PFSK-1 (cell line): ENCODE measurements at regions not wholly inside any gene's neighbourhood (a gene's known extent, or its start where the extent isn't known, plus 50 kb on each side); places are given as distances from the start of the nearest gene placed in this dataset.

Experiments used
- FOXP2 ChIP-seq: optimal IDR thresholded peaks from 2 replicates; pipeline ENCODE3; 2011; ENCODE audit warnings: borderline replicate concordance, control low read depth, inconsistent platforms; ENCODE audit not compliant: insufficient read depth; ENCODE audit errors: extremely low read length, extremely low read depth
- POLR2AphosphoS5 ChIP-seq: IDR thresholded peaks from 2 replicates; pipeline ENCODE4 v1.6.1; 2012; ENCODE audit warnings: low read depth, mild to moderate bottlenecking, control low read depth, low read length, moderate library complexity
- REST ChIP-seq, 2 experiments: IDR thresholded peaks; 2 replicates each; pipeline versions ENCODE4 v1.6.1 to v1.8.0; 2011 to 2012; ENCODE audit warnings: low read depth in 2 of 2, low read length in 2 of 2, control low read depth in 1 of 2, inconsistent platforms in 1 of 2, mild to moderate bottlenecking in 1 of 2, moderate library complexity in 1 of 2; ENCODE audit not compliant: insufficient read depth in 1 of 2
- SIN3A ChIP-seq: IDR thresholded peaks from 2 replicates; pipeline ENCODE4 v1.6.1; 2012; ENCODE audit warnings: mild to moderate bottlenecking, low read length, moderate library complexity, borderline replicate concordance; ENCODE audit not compliant: insufficient read depth
- TAF1 ChIP-seq: IDR thresholded peaks from 2 replicates; pipeline ENCODE4 v1.6.1; 2012; ENCODE audit warnings: low read length, control low read depth, borderline replicate concordance; ENCODE audit not compliant: insufficient read depth

- no peak for TF ChIP-seq REST (IDR thresholded peaks at IDR 0.05; ENCODE audit: insufficient read depth in 1 of 2, low read depth in 2 of 2, low read length in 2 of 2)
- no peak for TF ChIP-seq POLR2AphosphoS5
- TF ChIP-seq FOXP2, result no peak
- no peak for TF ChIP-seq SIN3A
Observed at GRCh38 chr3:72069543-72069942, 284.6 kb upstream of the PROK2 start.

DNA sequence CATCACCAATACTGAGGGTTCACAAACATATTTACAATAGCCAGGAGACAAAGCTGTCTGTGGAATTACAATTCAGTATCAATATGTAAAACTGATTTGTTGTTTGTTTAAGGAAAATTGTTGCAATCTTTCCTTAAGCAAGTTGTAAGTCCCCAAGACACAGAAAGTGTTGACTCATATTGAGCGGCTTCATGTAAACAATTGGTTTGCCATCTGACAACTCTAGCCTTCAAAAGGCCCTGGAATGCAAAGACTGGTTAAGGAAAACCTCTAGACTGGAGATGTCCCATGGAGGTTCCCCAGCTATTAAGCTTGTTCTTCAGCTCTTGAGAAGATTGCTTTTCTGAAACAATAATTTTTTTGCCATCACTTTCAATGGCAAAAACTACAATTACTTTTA, 283.7 kb upstream of the PROK2 start:
- TF ChIP-seq TAF1 (no peak), SIN3A (no peak), FOXP2 (no peak), REST (IDR thresholded peaks at IDR 0.05; ENCODE audit: insufficient read depth in 1 of 2, low read depth in 2 of 2, low read length in 2 of 2) (no peak)

DNA sequence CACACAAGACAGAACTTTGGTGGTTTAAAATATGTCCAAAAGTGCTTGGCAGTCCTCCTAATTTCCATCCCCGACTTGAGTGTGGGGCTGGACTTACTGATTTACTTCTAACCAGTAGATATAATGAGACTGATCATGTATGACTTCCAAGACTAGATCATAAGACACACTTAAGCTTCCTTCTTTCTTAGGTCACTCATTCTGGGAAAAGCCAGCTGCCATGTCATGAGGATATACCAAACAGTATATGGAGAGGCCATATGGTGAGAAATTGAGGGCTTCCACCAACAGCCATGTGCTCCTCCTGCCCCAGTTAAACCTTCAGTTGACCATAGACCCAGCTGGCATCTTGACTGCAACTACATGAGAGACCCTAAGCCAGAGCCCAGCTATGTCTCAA, 282.8 kb upstream of the PROK2 start:
- TF ChIP-seq FOXP2 (no peak), POLR2AphosphoS5 (no peak), SIN3A (no peak)

- TF ChIP-seq TAF1 (no peak), REST (IDR thresholded peaks at IDR 0.05; ENCODE audit: insufficient read depth in 1 of 2, low read depth in 2 of 2, low read length in 2 of 2) (no peak), POLR2AphosphoS5 (no peak), SIN3A (no peak), FOXP2 (no peak)
Observed at GRCh38 chr3:72065872-72066641, 281.1 kb upstream of the PROK2 start.

DNA sequence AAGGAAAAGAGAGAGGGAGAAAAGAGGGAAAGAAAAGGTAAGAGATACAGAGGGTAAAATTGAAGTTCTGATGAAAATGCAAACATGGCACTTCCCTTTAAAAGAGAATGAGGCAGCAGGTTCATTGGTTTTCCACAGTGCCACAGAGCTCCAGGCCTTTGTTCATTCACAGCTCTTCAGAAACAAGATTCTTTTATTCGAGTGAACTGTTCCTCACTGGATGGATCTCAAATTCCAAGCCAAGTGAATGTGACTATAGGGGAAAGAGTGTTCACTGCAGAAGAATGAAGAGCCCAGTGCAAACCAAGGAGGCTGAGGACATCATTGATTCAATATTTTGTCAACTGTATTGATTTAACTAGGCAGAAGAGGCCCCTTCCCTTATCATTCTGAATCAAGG, 280.3 kb upstream of the PROK2 start:
- TF ChIP-seq TAF1 (no peak), POLR2AphosphoS5 (no peak), FOXP2 (no peak)

DNA sequence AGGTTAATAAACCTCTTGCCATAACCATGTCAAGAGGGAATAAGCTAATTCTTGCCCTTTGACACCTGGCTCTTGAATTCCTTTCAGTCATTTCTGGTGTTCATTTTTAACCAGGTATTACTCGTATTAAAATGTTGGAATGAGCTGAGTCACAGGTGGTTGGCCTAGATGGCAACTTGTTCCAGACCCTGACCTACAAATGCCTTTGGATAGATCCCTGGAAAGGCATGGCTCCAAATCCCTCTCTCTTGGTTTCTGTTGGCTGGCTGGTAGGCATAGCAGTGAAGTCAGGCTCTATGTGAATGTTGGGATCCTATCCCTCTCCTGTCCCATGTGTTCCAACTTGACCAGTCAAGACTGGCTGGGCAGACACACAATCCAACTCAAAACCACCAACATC, 277.1 kb upstream of the PROK2 start:
- TF ChIP-seq SIN3A (no peak), TAF1 (no peak), REST (IDR thresholded peaks at IDR 0.05; ENCODE audit: insufficient read depth in 1 of 2, low read depth in 2 of 2, low read length in 2 of 2) (no peak), POLR2AphosphoS5 (no peak), FOXP2 (no peak)
